GM12892 (cell line): ENCODE measurements at regions not wholly inside any gene's neighbourhood (a gene's known extent, or its start where the extent isn't known, plus 50 kb on each side); places are given as distances from the start of the nearest gene placed in this dataset.

ENCODE experiments used
- POLR2A ChIP-seq: IDR thresholded peaks from 2 replicates; pipeline ENCODE4 v1.6.1; 2011; ENCODE audit warnings: low read depth, low read length, control low read depth
- POLR2AphosphoS5 ChIP-seq: IDR thresholded peaks from 2 replicates; pipeline ENCODE4 v1.6.1; 2011; ENCODE audit warnings: low read depth, low read length, control low read depth
- TAF1 ChIP-seq: IDR thresholded peaks from 2 replicates; pipeline ENCODE4 v1.6.1; 2011; ENCODE audit warnings: low read depth, mild to moderate bottlenecking, control low read depth, low read length, borderline replicate concordance

DNA sequence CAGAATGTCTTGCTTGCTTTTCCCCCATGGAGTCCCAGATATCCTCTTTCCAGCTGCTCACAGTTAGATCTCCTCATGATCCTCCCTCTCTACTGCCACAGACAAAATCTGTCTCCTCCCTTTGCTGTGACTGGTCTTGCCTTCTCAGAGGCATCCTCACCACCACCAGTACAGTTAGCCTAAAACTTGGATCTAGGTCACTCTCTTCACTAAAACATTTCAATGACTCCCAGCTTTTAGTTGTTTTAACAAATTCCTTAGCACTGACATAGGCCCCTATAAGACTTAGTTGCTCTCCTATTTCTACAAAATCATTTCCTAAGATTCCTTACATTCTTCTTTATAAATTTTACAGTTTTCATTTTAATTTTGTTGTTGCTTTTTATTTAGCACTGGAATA is 734.2 kb upstream of the CHAC2 start:
- TF ChIP-seq POLR2A: no peak
- TF ChIP-seq TAF1: no peak
- TF ChIP-seq POLR2AphosphoS5: no peak
